GM18909 (cell line): ENCODE measurements at regions not wholly inside any gene's neighbourhood (a gene's known extent, or its start where the extent isn't known, plus 50 kb on each side); places are given as distances from the start of the nearest gene placed in this dataset.

Experiments used
- ATAC-seq: cut with Tn5 transposase; IDR thresholded peaks from one replicate; pipeline ENCODE4 v1.9.1; 2021; ENCODE audit warnings: mild to moderate bottlenecking; ENCODE audit not compliant: unreplicated experiment, poor library complexity

GRCh38 chr12:91441993-91442952, 259.7 kb upstream of the DCN start:
- ATAC-seq, result no peak

GRCh38 chr12:91441246-91441645, 258.6 kb upstream of the DCN start:
- no peak for ATAC-seq

- no peak for ATAC-seq
These were observed 251.5 kb upstream of the DCN start for GRCh38 chr12:91434081-91434480.

GRCh38 chr12:91432755-91433154, 250.1 kb upstream of the DCN start:
- ATAC-seq, result no peak

GRCh38 chr12:91432089-91432488, 249.5 kb upstream of the DCN start:
- ATAC-seq, result no peak

GRCh38 chr12:91424506-91424905, 241.9 kb upstream of the DCN start:
- ATAC-seq, result no peak

GRCh38 chr12:91423693-91424050, 241.1 kb upstream of the DCN start:
- ATAC-seq, result no peak

- no peak for ATAC-seq
These were observed 240.4 kb upstream of the DCN start for GRCh38 chr12:91422811-91423692.

GRCh38 chr12:91422127-91422526, 239.5 kb upstream of the DCN start:
- ATAC-seq, result no peak

GRCh38 chr12:91419809-91420208, 237.2 kb upstream of the DCN start:
- ATAC-seq, result no peak

- ATAC-seq, result no peak
These were observed 235.8 kb upstream of the DCN start for GRCh38 chr12:91418221-91419090.

- ATAC-seq, result no peak
These were observed 235.0 kb upstream of the DCN start for GRCh38 chr12:91417650-91418049.

GRCh38 chr12:91414636-91415035, 232.0 kb upstream of the DCN start:
- ATAC-seq, result no peak

GRCh38 chr12:91413581-91414546, 231.2 kb upstream of the DCN start:
- ATAC-seq, result no peak

- ATAC-seq, result no peak
These were observed 224.3 kb upstream of the DCN start for GRCh38 chr12:91406920-91407341.

- ATAC-seq, result no peak
These were observed 221.8 kb upstream of the DCN start for GRCh38 chr12:91404441-91404840.

GRCh38 chr12:91401190-91401589, 218.6 kb upstream of the DCN start:
- no peak for ATAC-seq

- no peak for ATAC-seq
These were observed 217.7 kb upstream of the DCN start for GRCh38 chr12:91400271-91400670.

- ATAC-seq, result no peak
These were observed 215.4 kb upstream of the DCN start for GRCh38 chr12:91397866-91398532.
